HS-27A (cell line): ENCODE measurements at regions not wholly inside any gene's neighbourhood (a gene's known extent, or its start where the extent isn't known, plus 50 kb on each side); places are given as distances from the start of the nearest gene placed in this dataset.
A peak's percentile ranks its signal among the peaks of the same experiment; 100 is the strongest.

Source experiments
- DNase-seq: peaks from one replicate; pipeline ENCODE4 v3.0.0-alpha.2; 2012; ENCODE audit warnings: low read depth, missing footprints

DNA sequence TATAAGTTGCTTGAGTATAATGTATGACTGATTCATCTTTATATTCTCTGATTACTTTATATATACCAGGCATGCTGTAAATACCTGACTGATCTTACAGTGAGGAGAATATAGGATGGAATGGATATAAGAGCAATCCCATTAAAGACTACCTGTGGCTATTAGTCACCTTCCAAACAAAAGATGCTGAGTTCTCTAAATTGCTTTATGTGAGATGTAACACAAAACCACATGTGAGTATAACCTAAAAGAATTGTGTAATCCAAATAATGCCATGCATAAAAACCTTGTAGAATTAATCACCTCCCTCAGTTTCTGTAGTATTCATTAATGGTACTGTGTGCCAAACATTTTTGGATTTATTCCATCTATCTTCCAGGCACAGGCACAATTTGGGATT, 134.6 kb upstream of the LRRC7 start:
- DNase-seq: no peak

DNA sequence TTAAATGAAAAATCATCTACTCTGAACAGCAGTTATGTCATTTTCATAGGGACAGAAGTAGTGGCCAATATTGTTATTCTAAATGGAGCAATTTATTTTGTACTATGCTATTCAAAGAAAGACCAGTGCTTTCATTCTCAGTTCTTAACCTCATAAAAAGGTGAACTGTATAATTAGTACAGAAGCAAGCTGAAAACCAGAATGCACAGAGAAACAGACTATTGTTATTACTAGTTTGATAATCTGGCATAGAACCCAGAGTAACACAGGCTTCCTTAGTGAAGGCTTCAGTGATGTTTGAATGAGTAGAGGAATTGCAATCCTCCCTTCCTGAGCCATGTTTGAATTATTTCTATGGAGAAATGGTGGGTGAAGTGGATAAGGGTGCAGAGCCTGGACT, 131.6 kb upstream of the LRRC7 start:
- no peak for DNase-seq

DNA sequence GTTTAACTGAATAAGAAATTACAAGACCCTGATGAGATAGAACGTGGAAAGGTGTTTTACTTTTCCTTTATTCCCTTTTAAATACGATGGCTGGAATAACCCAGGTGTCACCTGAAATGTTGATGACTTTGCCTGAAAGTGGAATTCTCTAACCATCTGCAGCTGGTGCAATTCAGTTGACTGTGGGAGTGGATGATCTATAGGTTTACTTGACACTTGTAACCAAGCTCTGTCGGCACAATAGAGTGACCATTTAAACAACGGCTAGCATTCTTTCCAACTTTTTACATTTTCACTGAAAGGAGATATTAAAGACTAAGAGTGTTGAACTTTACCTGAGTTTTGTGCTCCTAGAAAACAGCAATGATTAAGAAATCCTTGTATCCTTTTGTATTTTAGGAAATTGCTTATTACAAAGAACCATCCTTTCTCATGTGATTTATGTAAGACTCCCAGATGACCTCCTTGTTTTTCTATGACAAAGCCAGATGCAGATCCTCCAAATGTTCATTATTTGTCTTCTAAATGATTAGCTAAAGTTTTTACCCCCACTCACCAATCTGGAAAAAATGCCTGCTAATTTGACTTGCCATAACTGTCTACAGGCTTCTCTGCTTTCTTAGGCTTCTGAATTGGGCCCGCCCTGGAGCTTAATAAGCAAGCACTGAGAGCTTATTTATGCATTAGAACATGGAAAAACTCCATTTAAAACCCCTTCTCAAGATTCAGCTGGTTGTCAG, 129.5 kb upstream of the LRRC7 start:
- DNase-seq: no peak

DNA sequence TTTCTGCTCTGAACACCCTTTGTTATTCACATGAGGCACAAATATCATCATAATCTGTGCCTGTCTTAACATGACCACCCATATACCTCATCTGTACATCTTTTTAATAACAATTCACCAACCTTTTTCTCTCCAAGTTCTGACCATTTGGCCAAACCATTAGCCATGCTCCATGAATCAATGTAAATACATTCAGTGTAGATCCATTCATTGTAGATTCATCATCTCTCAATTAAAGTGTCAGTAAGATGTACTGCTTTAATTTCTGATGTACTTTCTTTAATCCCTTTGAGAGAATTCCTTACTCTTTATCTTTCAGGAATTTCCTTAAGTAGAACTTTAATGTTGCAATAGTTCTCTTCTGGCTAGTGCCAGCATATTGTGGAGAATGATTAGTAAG, 126.2 kb upstream of the LRRC7 start:
- no peak for DNase-seq

DNA sequence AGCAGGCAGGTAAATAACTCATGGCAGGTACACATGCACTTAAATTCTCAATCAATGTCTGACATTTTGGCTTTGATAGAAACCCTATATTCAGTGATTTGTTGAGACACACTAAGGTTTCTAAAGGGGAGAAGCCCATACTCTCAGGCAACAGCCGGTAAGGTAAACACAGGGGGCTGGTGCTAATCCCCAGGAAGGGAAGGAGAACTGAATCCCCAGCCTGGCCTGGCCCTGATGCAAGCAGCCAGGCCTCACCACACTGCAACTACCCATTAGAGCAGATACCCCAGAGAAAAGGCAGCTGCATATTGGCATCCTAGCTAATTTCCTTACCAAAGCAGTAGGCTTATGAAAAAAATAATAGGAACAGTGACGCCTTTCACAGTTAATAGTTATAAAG, 116.5 kb upstream of the LRRC7 start:
- no peak for DNase-seq

DNA sequence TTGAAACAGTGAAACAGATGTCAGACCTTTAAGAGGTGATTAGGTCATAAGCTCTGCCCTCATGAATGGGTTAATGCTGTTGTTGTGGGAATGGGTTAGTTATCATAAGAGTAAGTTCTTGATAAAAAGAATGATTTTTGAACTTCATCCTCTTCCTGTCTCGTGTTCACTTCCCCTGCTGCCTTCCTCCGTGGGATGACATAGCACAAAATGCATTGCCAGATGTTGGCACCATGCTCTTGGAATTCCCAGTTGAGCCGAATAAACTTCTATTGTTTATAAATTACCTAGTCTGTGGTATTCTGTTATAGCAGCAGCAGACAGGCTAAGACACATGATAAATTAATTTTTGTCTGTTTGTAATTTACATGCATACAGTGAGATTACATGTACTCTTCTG, 112.0 kb upstream of the LRRC7 start:
- no peak for DNase-seq

DNA sequence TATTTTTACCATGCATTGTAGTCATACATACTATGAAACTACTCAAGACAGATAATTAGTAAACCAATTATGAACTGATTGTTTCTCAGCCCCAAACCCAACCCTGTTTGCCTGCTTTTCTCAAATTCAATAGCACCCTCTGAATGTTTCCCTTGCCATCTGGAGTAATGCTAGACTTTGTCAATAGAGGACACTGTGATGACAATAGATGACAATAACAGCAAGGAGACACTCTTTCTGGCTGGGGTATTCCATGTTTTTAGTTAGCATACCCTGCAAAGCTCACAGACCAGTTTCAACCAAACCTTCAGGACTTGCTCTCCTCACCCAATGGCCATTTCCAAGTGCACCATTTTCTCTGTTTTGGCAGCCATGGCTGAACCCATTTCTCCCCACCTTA, 108.5 kb upstream of the LRRC7 start:
- no peak for DNase-seq

DNA sequence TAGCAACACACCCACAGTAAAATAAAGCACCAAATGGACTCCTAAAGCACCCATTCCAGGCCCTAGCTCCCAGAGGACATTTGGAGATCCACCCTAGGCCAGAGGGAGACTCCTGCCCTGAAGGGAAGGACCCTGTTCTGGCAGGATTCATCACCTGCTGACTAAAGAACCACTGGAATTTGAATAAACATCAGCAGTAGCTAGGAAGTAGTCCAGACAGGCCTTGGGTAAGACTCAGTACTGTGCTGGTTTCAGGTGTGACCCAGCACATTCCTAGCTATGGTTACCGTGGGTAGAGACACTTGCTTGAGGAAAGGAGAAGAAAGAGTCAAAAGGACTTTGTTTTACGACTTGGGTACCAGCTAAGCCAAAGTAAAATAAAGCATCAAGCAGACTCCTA, 92.7 kb upstream of the LRRC7 start:
- no peak for DNase-seq

DNA sequence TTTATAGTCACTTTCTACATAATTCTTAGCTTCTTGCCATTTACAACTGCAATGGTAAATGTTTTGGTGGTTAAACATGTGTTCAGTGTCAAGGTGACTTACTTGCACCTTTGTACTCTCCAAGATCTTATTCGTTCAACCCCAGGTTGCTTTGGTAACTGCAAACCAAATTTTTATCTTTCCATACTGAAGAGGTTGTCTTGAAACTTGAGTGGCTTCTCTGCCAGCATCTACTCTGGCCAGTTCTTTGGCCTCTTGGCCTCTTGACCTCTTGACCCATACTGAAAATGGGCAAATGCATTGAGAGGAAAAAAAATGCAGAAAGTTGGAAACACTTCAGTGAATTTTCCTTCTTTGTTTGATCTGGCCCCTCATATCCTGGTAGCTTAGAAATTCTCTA, 88.0 kb upstream of the LRRC7 start:
- no peak for DNase-seq

DNA sequence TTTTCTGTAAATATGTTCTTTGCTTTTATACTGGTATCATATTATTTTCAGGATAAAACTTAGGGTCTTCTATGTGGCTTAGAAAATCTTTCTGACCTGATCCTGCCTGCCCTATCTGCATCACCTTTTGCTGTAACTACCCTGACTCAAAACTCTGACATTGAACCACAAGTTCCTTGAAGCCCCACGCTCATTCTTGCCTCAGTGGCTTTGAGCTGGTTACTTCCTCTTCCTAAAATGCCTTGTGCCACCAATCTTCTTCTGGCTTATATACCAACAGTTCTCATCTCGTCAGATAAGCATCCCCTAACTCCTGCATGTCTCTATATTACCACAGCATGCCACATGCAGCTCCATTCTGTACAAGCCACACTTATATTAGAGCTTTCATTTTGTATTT, 84.5 kb upstream of the LRRC7 start:
- no peak for DNase-seq

DNA sequence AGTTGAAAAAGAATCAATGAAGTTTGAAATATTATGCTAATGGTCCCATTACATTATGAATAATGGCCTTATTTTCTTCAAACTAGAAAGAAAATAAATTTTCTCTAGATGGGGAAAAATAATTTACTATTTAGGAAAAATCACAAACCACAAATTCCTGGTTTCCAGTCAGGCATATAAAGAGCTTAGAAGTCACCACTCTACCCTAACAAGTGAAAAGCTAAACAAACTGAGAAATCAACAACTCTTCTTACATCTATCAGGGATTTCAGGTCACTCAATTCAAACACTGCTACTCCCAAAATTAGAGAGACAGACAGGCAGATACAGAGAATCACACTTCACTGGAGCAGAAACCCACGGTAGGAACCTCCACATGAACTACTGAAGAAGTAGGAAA, 82.1 kb upstream of the LRRC7 start:
- no peak for DNase-seq

DNA sequence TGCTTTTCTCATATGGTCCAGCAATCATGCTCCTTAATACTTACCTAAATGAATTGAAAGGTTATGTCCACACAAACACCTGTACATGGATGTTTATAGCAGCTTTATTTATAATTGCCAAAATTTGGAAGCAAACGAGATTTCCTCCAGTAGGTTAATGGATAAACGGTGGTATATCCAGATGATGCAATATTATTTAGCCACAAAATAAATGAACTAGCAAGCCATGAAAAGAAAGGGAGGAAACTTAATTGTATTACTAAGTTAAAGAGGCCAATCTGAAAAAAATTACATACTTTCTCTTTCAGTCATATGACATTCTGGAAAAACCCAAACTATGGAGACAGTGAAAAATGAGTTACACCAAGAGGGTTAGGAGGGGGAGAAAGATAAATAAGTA, 76.3 kb upstream of the LRRC7 start:
- no peak for DNase-seq

DNA sequence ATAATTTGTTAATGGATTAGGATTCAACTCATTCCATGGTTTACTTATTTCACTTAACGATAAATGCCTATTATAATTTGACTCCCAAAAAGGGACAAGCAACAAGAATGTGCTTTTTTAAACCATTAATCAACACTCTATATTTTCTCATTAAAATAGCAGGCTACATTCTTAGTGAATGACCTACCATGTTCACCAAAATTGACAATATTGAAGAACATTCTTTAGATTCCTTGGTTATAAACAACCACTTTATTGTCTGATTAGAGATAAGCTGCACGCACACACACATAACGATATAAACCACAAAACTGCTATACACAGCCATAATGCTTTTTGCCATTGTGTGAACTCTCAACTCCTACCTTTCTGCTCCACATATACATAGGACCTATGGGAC, 75.4 kb upstream of the LRRC7 start:
- DNase-seq: peak; percentile 47

DNA sequence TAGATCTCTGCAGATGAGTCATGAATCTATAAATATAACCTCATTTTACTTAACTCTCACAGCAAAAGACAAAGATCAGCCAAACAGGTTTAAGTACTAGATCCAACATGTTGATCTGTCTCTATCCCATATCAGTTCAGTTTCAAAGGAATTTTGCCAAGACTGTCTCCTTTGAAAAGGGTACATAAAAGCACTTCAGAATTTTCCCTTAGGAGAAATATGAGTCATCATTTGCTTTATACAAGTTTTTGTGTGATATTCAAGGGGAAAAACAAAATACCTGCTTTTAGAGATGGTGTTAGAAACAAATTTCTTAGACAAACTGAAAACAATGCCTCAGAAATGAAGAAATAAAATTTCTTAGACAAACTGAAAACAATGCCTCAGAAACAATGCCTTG, 73.5 kb upstream of the LRRC7 start:
- DNase-seq: no peak

DNA sequence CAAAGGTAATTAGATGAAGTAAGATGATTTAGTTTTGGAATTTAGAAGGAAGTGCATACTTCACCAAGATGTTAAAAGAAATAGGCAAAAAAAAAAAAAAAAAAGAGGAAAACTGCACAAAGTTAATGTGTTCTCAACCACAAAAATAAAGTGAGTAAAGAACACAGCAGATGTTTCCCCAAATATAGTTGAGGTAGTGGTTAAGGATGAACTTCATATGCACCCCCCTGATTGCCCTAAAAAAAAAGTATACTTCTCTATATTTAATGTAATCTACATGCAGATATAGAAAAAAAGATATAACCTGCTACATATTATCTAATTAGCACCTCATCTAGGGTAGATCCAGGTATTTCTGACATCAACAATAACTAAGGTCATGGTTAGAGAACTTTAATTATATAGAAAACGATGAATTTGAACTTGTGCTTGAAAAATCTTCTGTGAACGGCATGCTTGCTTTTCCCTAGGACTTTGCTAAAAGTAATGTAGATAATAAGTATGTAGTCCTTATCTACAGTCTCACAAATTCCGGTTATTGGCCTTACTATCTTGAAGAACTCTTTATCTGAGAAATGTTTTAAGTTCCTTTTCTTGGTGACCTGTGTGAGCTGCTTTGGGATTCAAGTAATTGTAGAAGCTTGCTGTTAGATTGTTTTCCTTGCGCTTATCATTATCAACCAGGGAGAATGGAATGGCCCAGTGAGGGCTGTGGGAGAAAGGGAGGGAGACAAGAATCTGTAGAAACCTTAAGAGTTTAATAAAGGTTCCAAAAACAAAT, 70.1 kb upstream of the LRRC7 start:
- no peak for DNase-seq

DNA sequence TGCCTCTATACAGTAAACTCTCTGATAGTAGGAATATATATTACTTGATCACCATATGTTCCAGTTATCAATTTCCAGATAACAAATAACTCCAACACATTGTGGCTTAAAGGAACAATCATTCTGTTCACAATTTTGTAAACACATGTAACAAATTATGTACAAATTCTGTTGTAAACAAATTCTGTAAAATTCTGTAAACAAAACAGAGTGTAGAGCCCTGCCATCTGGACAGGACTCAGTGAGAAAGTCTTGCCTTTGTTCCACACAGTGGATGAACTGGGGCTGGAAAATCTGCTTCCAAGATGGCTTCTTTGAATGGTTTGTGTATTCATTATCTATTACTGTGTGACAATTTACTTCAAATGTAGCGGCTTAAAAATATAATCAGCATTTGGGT, 69.0 kb upstream of the LRRC7 start:
- DNase-seq: no peak

DNA sequence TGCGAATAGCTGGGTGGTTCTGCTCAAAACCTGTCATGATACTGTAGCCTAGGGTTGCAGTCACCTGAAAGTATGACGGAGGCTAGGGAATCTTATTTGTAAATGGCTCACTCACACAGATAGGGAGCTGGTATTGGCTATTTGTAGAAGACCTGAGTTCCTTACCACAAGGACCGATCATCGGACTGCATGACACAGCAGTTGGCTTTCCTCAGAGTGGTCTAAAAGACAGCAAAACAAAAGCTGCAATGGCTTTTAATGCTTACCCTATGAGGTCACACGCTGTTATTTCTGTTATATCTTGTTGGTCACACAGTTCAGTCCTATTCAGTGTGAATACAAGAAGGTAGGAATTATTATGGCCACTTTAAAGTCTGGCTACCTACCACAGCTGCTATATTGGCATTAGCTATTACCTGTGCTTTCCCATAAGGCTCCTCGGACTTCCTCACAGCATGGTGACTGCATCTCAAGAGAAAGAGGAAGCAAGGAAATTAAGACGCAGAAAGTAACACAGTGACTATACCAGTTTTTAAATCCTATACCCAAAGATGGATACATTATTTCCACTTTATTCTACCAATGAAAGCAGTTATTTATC, 68.4 kb upstream of the LRRC7 start:
- no peak for DNase-seq

DNA sequence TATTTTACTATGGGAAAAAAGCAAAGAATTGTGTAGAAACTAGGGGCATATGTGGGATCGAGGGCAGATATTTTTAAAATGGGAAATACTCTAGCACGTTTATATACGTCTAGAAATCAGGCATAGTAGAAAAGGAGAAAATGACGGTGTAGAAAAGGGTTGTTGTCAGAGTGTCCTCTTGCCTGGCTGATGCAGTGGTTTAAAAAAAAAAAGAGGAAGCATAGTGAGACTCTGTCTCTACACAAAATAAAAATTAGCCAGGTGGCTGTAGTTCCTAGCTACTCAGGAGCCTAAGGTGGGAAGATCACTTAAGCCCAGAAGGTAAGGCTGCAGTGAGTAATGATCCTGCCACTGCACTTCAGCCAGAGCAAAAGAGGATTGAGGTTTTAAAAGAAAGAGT, 64.7 kb upstream of the LRRC7 start:
- DNase-seq: no peak

DNA sequence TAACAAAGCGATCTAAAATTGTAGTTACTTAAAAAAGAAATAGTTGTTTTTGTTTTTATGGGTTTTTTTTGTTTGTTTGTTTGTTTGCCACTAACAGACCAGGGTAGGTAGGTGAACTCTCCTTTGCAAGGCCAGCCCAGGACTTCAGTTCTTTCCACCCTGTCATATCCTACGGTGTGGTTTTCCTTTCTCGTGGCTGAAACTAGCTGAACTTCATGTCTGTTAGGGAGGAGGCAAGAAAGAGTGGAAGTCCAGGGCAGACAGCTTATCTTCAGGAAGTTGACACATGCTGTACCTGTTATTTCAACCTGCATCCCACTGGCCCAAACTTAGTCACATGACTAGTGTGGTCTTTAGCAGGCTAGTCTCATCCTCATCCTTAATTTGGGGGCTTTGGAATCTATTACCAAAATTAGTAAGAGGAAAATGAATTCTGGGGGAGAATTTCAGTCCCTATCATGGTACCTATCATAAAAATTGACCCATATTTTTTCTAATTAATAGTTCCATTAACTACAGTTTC, 62.9 kb upstream of the LRRC7 start:
- no peak for DNase-seq

DNA sequence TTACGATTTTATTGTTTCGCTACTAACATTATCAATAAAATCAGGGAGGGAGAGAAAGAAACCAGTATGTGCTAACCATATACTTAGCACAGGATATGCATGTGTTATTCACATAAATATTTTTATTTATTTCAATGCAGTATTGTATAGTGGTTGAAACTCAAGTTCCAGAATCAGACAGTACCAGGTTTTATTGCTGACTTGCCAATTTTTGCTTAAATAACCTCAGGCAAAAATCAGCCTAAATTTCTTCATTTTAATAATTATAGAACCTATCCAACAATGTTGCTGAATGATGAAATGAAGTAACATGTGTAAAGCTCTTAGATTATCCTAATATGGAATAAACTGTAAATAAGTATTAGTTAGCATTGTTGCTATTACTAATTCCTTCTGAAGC, 61.4 kb upstream of the LRRC7 start:
- no peak for DNase-seq

DNA sequence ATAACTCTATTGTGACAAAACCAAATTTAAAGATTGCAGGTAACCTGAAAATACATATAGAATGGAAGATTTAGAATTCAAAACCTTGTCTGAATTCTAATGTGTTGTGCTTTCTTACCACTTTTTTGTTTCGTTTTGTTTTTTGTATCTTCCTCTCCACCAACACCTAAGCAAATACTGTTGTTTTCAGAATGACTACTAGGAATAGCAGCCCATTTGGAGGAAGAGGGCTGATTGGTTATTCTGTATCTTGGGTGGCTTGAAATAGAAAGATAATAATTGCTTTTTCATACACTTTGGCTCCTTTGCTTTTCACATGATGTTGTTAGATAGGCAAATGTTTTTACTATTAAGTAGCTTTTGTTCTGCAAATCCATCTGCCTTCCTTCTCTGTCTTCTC, 61.0 kb upstream of the LRRC7 start:
- no peak for DNase-seq

DNA sequence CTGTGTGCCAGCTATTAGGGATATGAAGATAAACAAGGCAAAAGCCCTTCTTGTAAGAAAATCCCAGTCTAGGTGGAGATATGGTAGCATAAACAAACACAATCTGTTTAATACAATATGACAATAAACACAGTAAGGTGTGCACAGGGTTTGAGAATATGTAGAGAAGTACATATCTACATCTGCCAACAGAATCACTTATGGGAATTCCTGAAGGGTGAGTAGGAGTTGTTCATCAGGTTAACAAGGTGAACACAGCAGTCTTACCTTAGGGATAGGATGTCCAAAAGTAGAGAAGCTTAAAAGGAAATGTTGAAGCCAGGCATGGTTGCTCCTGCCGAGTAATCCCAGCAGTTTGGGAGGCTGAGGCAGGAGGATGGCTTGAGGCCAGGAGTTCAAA, 57.7 kb upstream of the LRRC7 start:
- no peak for DNase-seq
